ENCODE measurements at regions not wholly inside any gene's neighbourhood (a gene's known extent, or its start where the extent isn't known, plus 50 kb on each side); places are given as distances from the start of the nearest gene placed in this dataset.

GRCh38 chr4:100067255-100067654 lies 117.2 kb upstream of the H2AZ1 start:
- TF ChIP-seq CTCF (conservative IDR thresholded peaks at IDR 0.05), result no peak
- TF ChIP-seq EZH2 (IDR thresholded peaks at IDR 0.05; ENCODE audit: low read depth), result no peak
